Ovary (tissue), 7 donors: ENCODE measurements at regions not wholly inside any gene's neighbourhood (a gene's known extent, or its start where the extent isn't known, plus 50 kb on each side); places are given as distances from the start of the nearest gene placed in this dataset.

Experiments used
- DNase-seq, 5 donors: peaks; one replicate each; pipeline ENCODE4 v3.0.0-alpha.2; 2019 to 2020
- H3K27ac ChIP-seq, 2 donors: fragments of 200-600 bp; one replicate each; pipeline versions ENCODE4 v1.5.1 to v1.8.0; 2019 to 2022
- H3K27me3 ChIP-seq: fragments of 200-600 bp; one replicate; pipeline ENCODE4 v1.8.0; 2022
- H3K36me3 ChIP-seq: fragments of 200-600 bp; sonication (generic); one replicate; pipeline ENCODE4 v1.5.1; 2019
- H3K4me1 ChIP-seq: one replicate; pipeline ENCODE4 v1.8.1; 2013; ENCODE audit warnings: mild to moderate bottlenecking, moderate library complexity; ENCODE audit not compliant: insufficient read depth
- H3K4me3 ChIP-seq: fragments of 200-600 bp; sonication (generic); one replicate; pipeline ENCODE4 v1.5.1; 2017
- H3K9me3 ChIP-seq, 2 donors: fragments of 200-600 bp in 1 of 2; sonication (generic) in 1 of 2; one replicate each; pipeline versions ENCODE4 v1.5.1 to v1.8.1; 2013 to 2019; ENCODE audit warnings: mild to moderate bottlenecking in 1 of 2, moderate library complexity in 1 of 2
- EP300 ChIP-seq: sonication (generic); formaldehyde crosslinking; IDR thresholded peaks from one replicate; pipeline ENCODE4 v1.6.1; 2017; ENCODE audit warnings: antibody characterized with exemption
- POLR2A ChIP-seq: fragments of 450-650 bp; IDR thresholded peaks from one replicate; pipeline ENCODE4 v1.6.1; 2017; ENCODE audit warnings: antibody characterized with exemption, mild to moderate bottlenecking, moderate library complexity
- whole genome bisulfite sequencing, 3 donors: extraction: QIAGEN DNeasy Blood & Tissue Kit in 1 of 3; methylation state at CpG; one replicate each; pipeline versions ENCODE4 v1.1.5 to v1.1.7; 2013 to 2017; 5-methylcytosine and 5-hydroxymethylcytosine counted together
- intact Hi-C, 4 donors: fragments of 100-400 bp; cut with DNase I; formaldehyde crosslinking; loops; one replicate each; pipeline versions ENCODE4 v1.11.0 to v1.15.1; 2022 to 2023
- TF ChIP-seq, protein P1 (sequence below), 3 donors: fragments of 450-650 bp in 2 of 3; fragments of 200-600 bp in 1 of 3; IDR thresholded peaks; one replicate each; pipeline versions ENCODE4 v1.5.1 to v1.8.0; 2016 to 2022; ENCODE audit warnings: antibody characterized with exemption in 3 of 3, mild to moderate bottlenecking in 1 of 3
- donor health status: DM: no; HTN: no; CAD: no; lungs with moderate emphysema.
- donor health status: DM: no; HTN: no; CAD: no.
- donor health status: Bipolar disorder and iron deficiency.
- donor health status: DM: no; HTN: no; CAD: no.
- donor health status: DM: yes; HTN: yes; CAD: no.

DNA sequence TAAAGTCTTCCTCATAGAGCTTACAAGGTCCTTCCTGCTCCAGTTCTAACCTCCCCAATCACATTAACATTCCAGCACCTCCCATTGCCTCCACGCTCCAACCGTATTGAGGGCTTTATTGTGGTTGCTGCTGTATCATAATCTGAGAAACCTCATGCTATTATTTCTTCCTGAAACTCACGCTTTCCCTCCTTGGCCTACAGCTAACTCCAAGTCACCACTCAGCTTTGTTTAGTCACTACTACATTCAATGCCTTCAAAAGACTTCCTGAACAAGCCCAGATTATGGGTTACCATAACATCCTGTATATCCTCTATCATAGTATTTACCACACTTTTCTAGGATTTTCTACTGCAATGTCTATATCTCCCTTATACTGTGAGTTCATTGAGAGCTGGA is 230.4 kb downstream of the IKZF2 start:
- Histone ChIP-seq H3K4me3 (no peak overlapping the region), H3K4me1 (no peaks in the 10 kb centered on the region), H3K27ac (no peak overlapping the region), H3K36me3 (no peaks in the 10 kb centered on the region), H3K27me3 (no peaks in the 10 kb centered on the region), H3K9me3 (no peaks in the 10 kb centered on the region)
- WGBS, 3 donors = 82 to 86% (median 84%) methylated on average over 3 of the region's 3 CpGs
- TF ChIP-seq, protein P1, sequence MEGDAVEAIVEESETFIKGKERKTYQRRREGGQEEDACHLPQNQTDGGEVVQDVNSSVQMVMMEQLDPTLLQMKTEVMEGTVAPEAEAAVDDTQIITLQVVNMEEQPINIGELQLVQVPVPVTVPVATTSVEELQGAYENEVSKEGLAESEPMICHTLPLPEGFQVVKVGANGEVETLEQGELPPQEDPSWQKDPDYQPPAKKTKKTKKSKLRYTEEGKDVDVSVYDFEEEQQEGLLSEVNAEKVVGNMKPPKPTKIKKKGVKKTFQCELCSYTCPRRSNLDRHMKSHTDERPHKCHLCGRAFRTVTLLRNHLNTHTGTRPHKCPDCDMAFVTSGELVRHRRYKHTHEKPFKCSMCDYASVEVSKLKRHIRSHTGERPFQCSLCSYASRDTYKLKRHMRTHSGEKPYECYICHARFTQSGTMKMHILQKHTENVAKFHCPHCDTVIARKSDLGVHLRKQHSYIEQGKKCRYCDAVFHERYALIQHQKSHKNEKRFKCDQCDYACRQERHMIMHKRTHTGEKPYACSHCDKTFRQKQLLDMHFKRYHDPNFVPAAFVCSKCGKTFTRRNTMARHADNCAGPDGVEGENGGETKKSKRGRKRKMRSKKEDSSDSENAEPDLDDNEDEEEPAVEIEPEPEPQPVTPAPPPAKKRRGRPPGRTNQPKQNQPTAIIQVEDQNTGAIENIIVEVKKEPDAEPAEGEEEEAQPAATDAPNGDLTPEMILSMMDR (IDR thresholded peaks at IDR 0.05) = no peak
- no peak for TF ChIP-seq EP300
- TF ChIP-seq POLR2A = no peak
- intact Hi-C loops = no loop called here
- DNase-seq = no peak

DNA sequence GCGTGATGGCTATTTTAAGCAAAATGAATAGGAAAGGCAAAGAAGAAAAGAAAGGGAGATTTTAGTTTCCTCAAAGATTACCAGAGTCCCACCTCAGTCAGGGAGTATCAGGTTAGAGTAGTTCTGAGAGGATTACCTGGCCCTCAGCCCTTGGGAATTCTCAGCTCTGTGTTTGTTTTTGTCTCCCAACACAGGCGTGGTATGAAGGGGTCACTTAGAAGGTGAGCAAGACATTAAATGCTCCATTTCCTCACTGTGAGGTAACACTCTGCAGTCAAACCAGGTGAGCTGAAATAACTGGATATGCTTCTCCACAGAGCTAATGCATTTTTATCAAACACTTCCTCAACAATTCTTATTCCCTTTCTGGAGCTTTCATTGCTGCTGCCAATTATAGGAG is 232.2 kb downstream of the IKZF2 start:
- WGBS, 3 donors = 56 to 75% (median 63%) methylated on average over 2 of the region's 2 CpGs
- intact Hi-C loops = no loop called here
- no peaks in the 10 kb centered on the region for H3K4me1 ChIP-seq
- H3K27ac ChIP-seq = no peak overlapping the region
- H3K4me3 ChIP-seq = no peak overlapping the region
- H3K9me3 ChIP-seq = no peaks in the 10 kb centered on the region
- H3K36me3 ChIP-seq = no peaks in the 10 kb centered on the region
- TF ChIP-seq, protein P1 (IDR thresholded peaks at IDR 0.05) = no peak
- no peak for TF ChIP-seq POLR2A
- TF ChIP-seq EP300 = no peak
- no peak for DNase-seq
- no peaks in the 10 kb centered on the region for H3K27me3 ChIP-seq

DNA sequence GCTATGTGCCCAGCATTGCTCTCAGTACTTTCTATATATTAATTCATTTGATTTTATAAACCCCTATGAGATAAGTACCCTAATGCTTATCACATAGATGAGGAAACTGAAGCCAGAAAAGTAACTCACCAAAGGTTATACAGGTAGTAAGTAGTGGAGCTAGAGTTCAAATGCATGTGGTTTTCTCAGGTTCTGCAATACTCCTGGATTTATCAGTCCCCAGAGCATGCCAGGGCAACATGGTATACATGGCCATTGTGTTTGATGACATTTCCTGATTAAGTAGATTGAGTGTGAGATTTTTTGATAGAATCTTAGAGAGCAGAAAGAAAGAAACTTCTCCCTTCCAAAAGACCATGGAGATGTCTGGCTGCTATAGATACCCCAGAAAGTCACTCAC is 233.1 kb downstream of the IKZF2 start:
- intact Hi-C loops = no loop called here
- no peaks in the 10 kb centered on the region for H3K4me1 ChIP-seq
- TF ChIP-seq POLR2A = no peak
- TF ChIP-seq, protein P1 (IDR thresholded peaks at IDR 0.05) = no peak
- H3K27ac ChIP-seq = no peak overlapping the region
- H3K36me3 ChIP-seq = no peaks in the 10 kb centered on the region
- no peak for DNase-seq
- H3K27me3 ChIP-seq = no peaks in the 10 kb centered on the region
- H3K9me3 ChIP-seq = no peaks in the 10 kb centered on the region
- no peak overlapping the region for H3K4me3 ChIP-seq

DNA sequence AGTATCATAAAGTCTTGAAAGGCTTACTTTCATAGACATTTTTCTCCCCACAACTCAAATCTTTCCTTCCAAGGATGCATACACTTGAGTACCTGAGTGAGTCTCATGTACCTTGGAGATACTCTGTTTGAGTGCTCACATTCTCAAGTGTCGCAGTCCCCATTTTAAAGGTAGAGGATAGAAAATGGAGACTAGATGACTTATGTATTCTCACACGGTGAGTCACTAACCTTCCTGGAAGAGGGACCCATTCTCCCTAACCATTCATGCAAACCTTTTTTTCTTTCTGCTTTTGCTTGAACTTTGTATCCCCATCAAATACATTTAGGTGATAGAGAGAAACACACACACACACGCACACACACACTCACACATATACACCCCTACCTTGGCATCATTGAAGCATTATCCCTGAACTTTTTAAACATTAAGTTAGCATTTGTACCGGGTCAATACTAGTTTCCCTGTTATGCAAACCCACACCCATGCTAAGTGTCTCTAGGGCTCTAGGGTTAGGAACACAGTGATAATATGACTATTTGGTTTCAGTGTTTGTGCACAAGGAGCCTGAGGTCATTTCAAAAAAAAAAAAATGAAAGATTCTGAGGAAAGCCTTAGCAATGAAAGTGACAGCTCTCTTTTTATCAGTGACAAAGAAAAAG is 236.2 kb downstream of the IKZF2 start:
- TF ChIP-seq POLR2A (no peak), EP300 (no peak)
- TF ChIP-seq, protein P1 (IDR thresholded peaks at IDR 0.05) = no peak
- no peaks in the 10 kb centered on the region for H3K36me3 ChIP-seq
- intact Hi-C loops = no loop called here
- no peak overlapping the region for H3K27ac ChIP-seq
- H3K4me3 ChIP-seq = no peak overlapping the region
- no peak for DNase-seq
- no peaks in the 10 kb centered on the region for H3K9me3 ChIP-seq
- H3K27me3 ChIP-seq = no peaks in the 10 kb centered on the region
- WGBS, 3 donors = 90 to 92% (median 92%) methylated on average over 4 of the region's 4 CpGs
- H3K4me1 ChIP-seq = no peaks in the 10 kb centered on the region
